Testis (tissue), 2 donors: ENCODE measurements at regions not wholly inside any gene's neighbourhood (a gene's known extent, or its start where the extent isn't known, plus 50 kb on each side); places are given as distances from the start of the nearest gene placed in this dataset.

Source experiments
- DNase-seq: peaks from one replicate; pipeline ENCODE4 v3.0.0-alpha.2; 2019
- H3K27ac ChIP-seq, 2 donors: fragments of 200-600 bp; sonication (generic); one replicate each; pipeline ENCODE4 v1.5.1; 2019
- H3K27me3 ChIP-seq: fragments of 200-600 bp; sonication (generic); one replicate; pipeline ENCODE4 v1.5.1; 2019
- H3K36me3 ChIP-seq: fragments of 200-600 bp; sonication (generic); one replicate; pipeline ENCODE4 v1.5.1; 2017; ENCODE audit warnings: low read depth; ENCODE audit errors: missing control alignments
- H3K4me1 ChIP-seq: fragments of 200-600 bp; sonication (generic); one replicate; pipeline ENCODE4 v1.5.1; 2019
- H3K4me3 ChIP-seq, 2 donors: fragments of 200-600 bp; sonication (generic); one replicate each; pipeline ENCODE4 v1.5.1; 2017 to 2019
- H3K9me3 ChIP-seq: fragments of 200-600 bp; sonication (generic); one replicate; pipeline ENCODE4 v1.5.1; 2017
- POLR2A ChIP-seq: fragments of 450-650 bp; IDR thresholded peaks from one replicate; pipeline ENCODE4 v1.6.1; 2017; ENCODE audit warnings: antibody characterized with exemption, mild to moderate bottlenecking, moderate library complexity
- WGBS, 2 donors: methylation state at CpG; one replicate each; pipeline ENCODE4 v1.1.5; 2018; 5-methylcytosine and 5-hydroxymethylcytosine counted together
- intact Hi-C: fragments of 100-400 bp; cut with DNase I; formaldehyde crosslinking; loops from one replicate; pipeline ENCODE4 v1.15.1; 2023; ENCODE audit warnings: low total_unique reads
- TF ChIP-seq, protein P1 (sequence below), 3 experiments: fragments of 450-650 bp in 2 of 3; fragments of 200-600 bp in 1 of 3; sonication (generic) in 1 of 3; IDR thresholded peaks; one replicate each; pipeline ENCODE4 v1.5.1; 2016 to 2019; ENCODE audit warnings: antibody characterized with exemption in 3 of 3, mild to moderate bottlenecking in 2 of 3, moderate library complexity in 1 of 3

DNA sequence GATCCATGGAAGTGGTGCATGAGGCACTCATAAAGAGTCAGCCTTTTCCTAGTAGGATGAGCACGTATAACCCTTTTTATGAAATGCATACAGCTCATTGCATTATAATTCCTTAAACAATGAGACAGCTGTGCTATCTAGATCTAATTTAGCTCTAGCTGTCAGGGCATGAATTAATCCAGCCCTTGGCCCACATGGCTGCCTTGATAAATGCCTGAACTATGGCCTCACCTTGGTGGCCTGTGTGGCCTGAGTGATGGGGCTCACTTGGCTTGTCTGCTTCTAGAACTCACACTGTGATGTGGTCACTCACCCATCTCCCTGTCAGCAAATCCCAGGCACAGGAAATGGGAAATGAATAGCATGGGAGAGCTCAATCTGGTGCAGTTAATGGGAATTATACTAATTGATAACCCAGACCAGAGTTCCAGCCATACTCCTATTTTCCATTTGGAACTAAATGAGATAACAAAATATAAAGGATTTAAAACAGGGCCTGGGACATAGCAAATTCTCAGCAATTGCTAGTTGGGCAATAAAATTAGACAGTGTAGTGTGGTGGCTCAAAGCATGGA is 153.6 kb downstream of the HS3ST2 start:
- Histone ChIP-seq H3K27ac (no peak overlapping the region), H3K4me3 (no peak overlapping the region), H3K36me3 (no peaks in the 10 kb centered on the region), H3K4me1 (no peaks in the 10 kb centered on the region), H3K9me3 (no peaks in the 10 kb centered on the region), H3K27me3 (no peaks in the 10 kb centered on the region)
- TF ChIP-seq POLR2A: no peak
- TF ChIP-seq, protein P1, sequence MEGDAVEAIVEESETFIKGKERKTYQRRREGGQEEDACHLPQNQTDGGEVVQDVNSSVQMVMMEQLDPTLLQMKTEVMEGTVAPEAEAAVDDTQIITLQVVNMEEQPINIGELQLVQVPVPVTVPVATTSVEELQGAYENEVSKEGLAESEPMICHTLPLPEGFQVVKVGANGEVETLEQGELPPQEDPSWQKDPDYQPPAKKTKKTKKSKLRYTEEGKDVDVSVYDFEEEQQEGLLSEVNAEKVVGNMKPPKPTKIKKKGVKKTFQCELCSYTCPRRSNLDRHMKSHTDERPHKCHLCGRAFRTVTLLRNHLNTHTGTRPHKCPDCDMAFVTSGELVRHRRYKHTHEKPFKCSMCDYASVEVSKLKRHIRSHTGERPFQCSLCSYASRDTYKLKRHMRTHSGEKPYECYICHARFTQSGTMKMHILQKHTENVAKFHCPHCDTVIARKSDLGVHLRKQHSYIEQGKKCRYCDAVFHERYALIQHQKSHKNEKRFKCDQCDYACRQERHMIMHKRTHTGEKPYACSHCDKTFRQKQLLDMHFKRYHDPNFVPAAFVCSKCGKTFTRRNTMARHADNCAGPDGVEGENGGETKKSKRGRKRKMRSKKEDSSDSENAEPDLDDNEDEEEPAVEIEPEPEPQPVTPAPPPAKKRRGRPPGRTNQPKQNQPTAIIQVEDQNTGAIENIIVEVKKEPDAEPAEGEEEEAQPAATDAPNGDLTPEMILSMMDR (IDR thresholded peaks at IDR 0.05): no peak
- intact Hi-C loops: no loop called here
- 64 to 70% methylated on average over 1 of the region's 1 CpG for WGBS, 2 donors
- no peak for DNase-seq
